A549 (cell line): ENCODE measurements at regions not wholly inside any gene's neighbourhood (a gene's known extent, or its start where the extent isn't known, plus 50 kb on each side); places are given as distances from the start of the nearest gene placed in this dataset.

Source experiments
- CHD4 ChIP-seq: fragments of 200-600 bp; sonication (generic); IDR thresholded peaks from 2 replicates; pipeline ENCODE4 v1.6.1; 2016; ENCODE audit warnings: antibody characterized with exemption, mild to moderate bottlenecking, borderline replicate concordance
- CTCF ChIP-seq: fragments of >200 bp; sonication (Bioruptor Twin); formaldehyde crosslinking; IDR thresholded peaks from 3 replicates; pipeline ENCODE4 v1.5.1; 2016
- EHMT2 ChIP-seq: fragments of 200-600 bp; sonication (generic); IDR thresholded peaks from 2 replicates; pipeline ENCODE4 v1.6.1; 2016; ENCODE audit warnings: antibody characterized with exemption, low read depth, mild to moderate bottlenecking, moderate library complexity
- ELK1 ChIP-seq: fragments of 150-350 bp; IDR thresholded peaks from 2 replicates; pipeline ENCODE4 v1.6.1; 2014; ENCODE audit warnings: low read depth, mild to moderate bottlenecking, low read length
- ESRRA ChIP-seq: fragments of 150-350 bp; IDR thresholded peaks from 2 replicates; pipeline ENCODE4 v1.6.1; 2014; ENCODE audit warnings: mild to moderate bottlenecking, low read length, borderline replicate concordance
- HDAC2 ChIP-seq: fragments of 200-600 bp; sonication (generic); IDR thresholded peaks from 2 replicates; pipeline ENCODE4 v1.6.1; 2016
- JUN ChIP-seq, 2 experiments: fragments of >200 bp; sonication (Bioruptor Twin); formaldehyde crosslinking; IDR thresholded peaks; 2 replicates in 1 of 2; 3 replicates in 1 of 2; pipeline ENCODE4 v1.6.1; 2016 to 2017
- KDM1A ChIP-seq: fragments of 200-600 bp; sonication (generic); IDR thresholded peaks from 2 replicates; pipeline ENCODE4 v1.6.1; 2016; ENCODE audit warnings: low read depth, mild to moderate bottlenecking
- NR3C1 ChIP-seq: fragments of >200 bp; sonication (Bioruptor Twin); formaldehyde crosslinking; IDR thresholded peaks from 3 replicates; pipeline ENCODE4 v1.6.1; 2017
- POLR2A ChIP-seq: IDR thresholded peaks from 2 replicates; pipeline ENCODE4 v1.6.1; 2012; ENCODE audit warnings: mild to moderate bottlenecking, low read length
- RAD21 ChIP-seq, 2 experiments: fragments of >200 bp in 1 of 2; sonication (Bioruptor Twin) in 1 of 2; formaldehyde crosslinking in 1 of 2; IDR thresholded peaks in 1 of 2; conservative IDR thresholded peaks in 1 of 2; 2 replicates in 1 of 2; 3 replicates in 1 of 2; pipeline ENCODE4 v1.6.1; 2012 to 2018; ENCODE audit warnings: inconsistent platforms in 1 of 2
- SMC3 ChIP-seq: fragments of >200 bp; sonication (Bioruptor Twin); formaldehyde crosslinking; IDR thresholded peaks from 3 replicates; pipeline ENCODE4 v1.6.1; 2018; ENCODE audit warnings: inconsistent platforms
- ZFP36 ChIP-seq: fragments of 450-650 bp; IDR thresholded peaks from 2 replicates; pipeline ENCODE4 v1.6.1; 2014; ENCODE audit warnings: borderline replicate concordance; ENCODE audit not compliant: partially characterized antibody
- TF ChIP-seq, protein P1 (sequence below): fragments of 200-600 bp; sonication (generic); IDR thresholded peaks from 2 replicates; pipeline ENCODE4 v1.6.1; 2016; ENCODE audit warnings: antibody characterized with exemption, mild to moderate bottlenecking, moderate library complexity

DNA sequence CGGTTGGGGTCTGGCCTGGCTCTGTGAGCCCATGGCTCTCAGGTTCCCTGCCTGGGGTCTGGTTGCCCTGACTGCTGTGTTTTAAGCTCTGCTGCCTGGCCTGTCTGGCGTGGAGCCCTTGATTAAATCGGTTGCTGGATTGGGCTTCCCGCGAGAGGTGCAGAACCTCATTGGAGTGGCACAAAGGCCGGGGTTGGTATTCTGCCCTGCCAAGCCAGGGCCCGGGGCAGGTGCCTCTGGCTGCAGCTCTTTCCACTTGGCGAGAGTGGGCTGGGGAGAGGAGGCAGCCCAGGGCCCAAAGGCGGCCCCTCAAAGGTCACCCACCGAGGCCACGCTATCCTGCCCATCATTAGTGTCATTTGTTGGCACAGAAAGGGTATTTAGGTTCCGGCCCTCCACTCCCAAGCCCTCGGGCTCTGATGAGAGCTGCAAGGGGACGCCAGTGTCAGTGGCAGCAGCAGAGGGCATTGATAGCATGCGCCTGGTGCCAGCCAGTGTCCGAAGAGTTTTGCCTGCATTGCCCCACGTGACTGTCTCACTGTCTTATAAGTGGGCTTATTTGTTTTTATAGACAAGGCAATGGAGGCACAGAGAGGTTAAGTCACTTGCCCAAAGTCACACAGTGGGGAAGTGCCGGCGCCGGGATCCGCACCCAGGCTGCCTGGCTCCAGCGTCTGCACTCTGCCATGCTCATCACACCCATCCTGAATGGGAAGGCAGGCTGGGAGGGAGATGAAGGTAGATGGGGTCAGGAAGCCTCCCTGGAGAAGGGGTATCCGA is 68.0 kb upstream of the CIBAR2 start:
- TF ChIP-seq CTCF (no peak), RAD21 (conservative IDR thresholded peaks at IDR 0.05 in 1 of 2, IDR thresholded peaks at IDR 0.05 in 1 of 2) (no peak), HDAC2 (no peak), POLR2A (no peak), EHMT2 (no peak), NR3C1 (no peak), ESRRA (no peak), KDM1A (no peak), CHD4 (no peak), SMC3 (no peak), JUN (IDR thresholded peaks at IDR 0.05) (no peak), ZFP36 (peak; percentile 57), ELK1 (no peak)
- TF ChIP-seq, protein P1, sequence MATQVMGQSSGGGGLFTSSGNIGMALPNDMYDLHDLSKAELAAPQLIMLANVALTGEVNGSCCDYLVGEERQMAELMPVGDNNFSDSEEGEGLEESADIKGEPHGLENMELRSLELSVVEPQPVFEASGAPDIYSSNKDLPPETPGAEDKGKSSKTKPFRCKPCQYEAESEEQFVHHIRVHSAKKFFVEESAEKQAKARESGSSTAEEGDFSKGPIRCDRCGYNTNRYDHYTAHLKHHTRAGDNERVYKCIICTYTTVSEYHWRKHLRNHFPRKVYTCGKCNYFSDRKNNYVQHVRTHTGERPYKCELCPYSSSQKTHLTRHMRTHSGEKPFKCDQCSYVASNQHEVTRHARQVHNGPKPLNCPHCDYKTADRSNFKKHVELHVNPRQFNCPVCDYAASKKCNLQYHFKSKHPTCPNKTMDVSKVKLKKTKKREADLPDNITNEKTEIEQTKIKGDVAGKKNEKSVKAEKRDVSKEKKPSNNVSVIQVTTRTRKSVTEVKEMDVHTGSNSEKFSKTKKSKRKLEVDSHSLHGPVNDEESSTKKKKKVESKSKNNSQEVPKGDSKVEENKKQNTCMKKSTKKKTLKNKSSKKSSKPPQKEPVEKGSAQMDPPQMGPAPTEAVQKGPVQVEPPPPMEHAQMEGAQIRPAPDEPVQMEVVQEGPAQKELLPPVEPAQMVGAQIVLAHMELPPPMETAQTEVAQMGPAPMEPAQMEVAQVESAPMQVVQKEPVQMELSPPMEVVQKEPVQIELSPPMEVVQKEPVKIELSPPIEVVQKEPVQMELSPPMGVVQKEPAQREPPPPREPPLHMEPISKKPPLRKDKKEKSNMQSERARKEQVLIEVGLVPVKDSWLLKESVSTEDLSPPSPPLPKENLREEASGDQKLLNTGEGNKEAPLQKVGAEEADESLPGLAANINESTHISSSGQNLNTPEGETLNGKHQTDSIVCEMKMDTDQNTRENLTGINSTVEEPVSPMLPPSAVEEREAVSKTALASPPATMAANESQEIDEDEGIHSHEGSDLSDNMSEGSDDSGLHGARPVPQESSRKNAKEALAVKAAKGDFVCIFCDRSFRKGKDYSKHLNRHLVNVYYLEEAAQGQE, result no peak
